Epithelial cell of prostate (primary cell): ENCODE measurements at regions not wholly inside any gene's neighbourhood (a gene's known extent, or its start where the extent isn't known, plus 50 kb on each side); places are given as distances from the start of the nearest gene placed in this dataset.
A peak's percentile ranks its signal among the peaks of the same experiment; 100 is the strongest.

Experiments used
- DNase-seq: peaks from one replicate; pipeline ENCODE4 v3.0.0-alpha.2; 2011; ENCODE audit warnings: low read depth, low spot score
- H3K27ac ChIP-seq: fragments of 450-650 bp; 2 replicates; pipeline ENCODE4 v1.5.1; 2017; ENCODE audit warnings: mild to moderate bottlenecking

GRCh38 chr3:22101351-22101750 is 350.3 kb upstream of the ZNF385D start:
- no peak for DNase-seq

GRCh38 chr3:22101811-22102210 is 350.8 kb upstream of the ZNF385D start:
- no peak overlapping the region for H3K27ac ChIP-seq
- no peak for DNase-seq

More at GRCh38 chr3:22101351-22101750, 350.3 kb upstream of the ZNF385D start:
- H3K27ac ChIP-seq: no peak overlapping the region

GRCh38 chr3:22103423-22103822 is 352.4 kb upstream of the ZNF385D start:
- DNase-seq: no peak
- H3K27ac ChIP-seq: no peak overlapping the region

- H3K27ac ChIP-seq: no peak overlapping the region
- no peak for DNase-seq
Measured at GRCh38 chr3:22106213-22106896, 355.3 kb upstream of the ZNF385D start.

- DNase-seq: no peak
- no peak overlapping the region for H3K27ac ChIP-seq
Measured at GRCh38 chr3:22111226-22111625, 360.2 kb upstream of the ZNF385D start.

- no peak for DNase-seq
- H3K27ac ChIP-seq: no peak overlapping the region
Measured at GRCh38 chr3:22113453-22113852, 362.4 kb upstream of the ZNF385D start.

- no peak for DNase-seq
- no peak overlapping the region for H3K27ac ChIP-seq
Measured at GRCh38 chr3:22115581-22115980, 364.6 kb upstream of the ZNF385D start.

GRCh38 chr3:22117091-22117490 is 366.1 kb upstream of the ZNF385D start:
- H3K27ac ChIP-seq: no peak overlapping the region
- DNase-seq: no peak

GRCh38 chr3:22117751-22118346 is 366.8 kb upstream of the ZNF385D start:
- DNase-seq: no peak
- no peak overlapping the region for H3K27ac ChIP-seq

- no peak overlapping the region for H3K27ac ChIP-seq
- no peak for DNase-seq
Measured at GRCh38 chr3:22118542-22118941, 367.5 kb upstream of the ZNF385D start.

- H3K27ac ChIP-seq: no peak overlapping the region
- DNase-seq: no peak
Measured at GRCh38 chr3:22121068-22121701, 370.2 kb upstream of the ZNF385D start.

- DNase-seq: no peak
Measured at GRCh38 chr3:22122567-22122966, 371.6 kb upstream of the ZNF385D start.

GRCh38 chr3:22129101-22129500 is 378.1 kb upstream of the ZNF385D start:
- peak; percentile 71 for DNase-seq
- H3K27ac ChIP-seq: peak overlapping the region; percentile 8

More at GRCh38 chr3:22122567-22122966, 371.6 kb upstream of the ZNF385D start:
- no peak overlapping the region for H3K27ac ChIP-seq

- no peak for DNase-seq
- no peak overlapping the region for H3K27ac ChIP-seq
Measured at GRCh38 chr3:22141769-22142168, 390.8 kb upstream of the ZNF385D start.

- H3K27ac ChIP-seq: no peak overlapping the region
- DNase-seq: no peak
Measured at GRCh38 chr3:22147161-22147560, 396.2 kb upstream of the ZNF385D start.

- no peak for DNase-seq
- no peak overlapping the region for H3K27ac ChIP-seq
Measured at GRCh38 chr3:22156868-22157267, 405.9 kb upstream of the ZNF385D start.

- no peak for DNase-seq
- no peak overlapping the region for H3K27ac ChIP-seq
Measured at GRCh38 chr3:22157848-22158247, 406.8 kb upstream of the ZNF385D start.

GRCh38 chr3:22159004-22159695 is 408.1 kb upstream of the ZNF385D start:
- no peak overlapping the region for H3K27ac ChIP-seq
- peak; percentile 16 for DNase-seq

GRCh38 chr3:22161315-22161714 is 410.3 kb upstream of the ZNF385D start:
- no peak for DNase-seq
- no peak overlapping the region for H3K27ac ChIP-seq

- no peak overlapping the region for H3K27ac ChIP-seq
- DNase-seq: no peak
Measured at GRCh38 chr3:22170370-22170769, 419.4 kb upstream of the ZNF385D start.

- H3K27ac ChIP-seq: no peak overlapping the region
- no peak for DNase-seq
Measured at GRCh38 chr3:22172964-22173363, 422.0 kb upstream of the ZNF385D start.
